GM23338 (cell line): ENCODE measurements at regions not wholly inside any gene's neighbourhood (a gene's known extent, or its start where the extent isn't known, plus 50 kb on each side); places are given as distances from the start of the nearest gene placed in this dataset.

ENCODE experiments used
- ATAC-seq: fragments of 200-7000 bp; cut with Tn5 transposase; 3 replicates; pipeline ENCODE4 v1.9.1; 2020
- DNase-seq: peaks from one replicate; pipeline ENCODE4 v3.0.0-alpha.2; 2015; ENCODE audit warnings: low spot score
- H2AFZ ChIP-seq: fragments of 200-600 bp; sonication (generic); 2 replicates; pipeline ENCODE4 v1.8.0; 2016; ENCODE audit warnings: antibody characterized with exemption, mild to moderate bottlenecking, moderate library complexity
- H3F3A ChIP-seq: fragments of 200-600 bp; sonication (generic); replicated peaks from 2 replicates; pipeline ENCODE4 v1.8.0; 2017; ENCODE audit warnings: antibody characterized with exemption, mixed run types, low read depth
- H3K27ac ChIP-seq: fragments of 200-600 bp; sonication (generic); 2 replicates; pipeline ENCODE4 v1.6.1; 2016; ENCODE audit warnings: low read depth
- H3K27me3 ChIP-seq: fragments of 200-600 bp; sonication (generic); 2 replicates; pipeline ENCODE4 v1.8.0; 2016; ENCODE audit warnings: mild to moderate bottlenecking, mixed run types, moderate library complexity; ENCODE audit not compliant: insufficient read depth
- H3K36me3 ChIP-seq: fragments of 200-600 bp; sonication (generic); 2 replicates; pipeline ENCODE4 v1.8.0; 2016; ENCODE audit warnings: mild to moderate bottlenecking; ENCODE audit not compliant: insufficient read depth
- H3K4me1 ChIP-seq: fragments of 200-600 bp; sonication (generic); 2 replicates; pipeline ENCODE4 v1.8.0; 2016; ENCODE audit warnings: mild to moderate bottlenecking, moderate library complexity; ENCODE audit not compliant: insufficient read depth
- H3K4me2 ChIP-seq: fragments of 200-600 bp; sonication (generic); 2 replicates; pipeline ENCODE4 v1.7.1; 2017; ENCODE audit warnings: mixed run types
- H3K4me3 ChIP-seq: fragments of 200-600 bp; sonication (generic); 2 replicates; pipeline ENCODE4 v1.6.1; 2016; ENCODE audit warnings: mixed run types
- H3K79me2 ChIP-seq: fragments of 200-600 bp; sonication (generic); replicated peaks from 2 replicates; pipeline ENCODE4 v1.8.0; 2017; ENCODE audit warnings: mild to moderate bottlenecking; ENCODE audit not compliant: insufficient read depth
- H3K9me2 ChIP-seq: fragments of 200-600 bp; sonication (generic); 2 replicates; pipeline ENCODE4 v1.8.0; 2017; ENCODE audit not compliant: insufficient read depth
- H4K20me1 ChIP-seq: fragments of 200-600 bp; sonication (generic); replicated peaks from 2 replicates; pipeline ENCODE4 v1.8.0; 2017; ENCODE audit warnings: mild to moderate bottlenecking; ENCODE audit not compliant: insufficient read depth
- H3K27ac Mint-ChIP-seq: 2 replicates; pipeline ENCODE4 v1.8.0; 2020; ENCODE audit warnings: inconsistent platforms, mild to moderate bottlenecking, moderate library complexity, mixed read lengths
- H3K27me3 Mint-ChIP-seq: 3 replicates; pipeline ENCODE4 v1.8.0; 2022; ENCODE audit warnings: low read depth, mild to moderate bottlenecking, moderate library complexity, mixed read lengths, inconsistent platforms; ENCODE audit not compliant: insufficient read depth, poor library complexity
- H3K36me3 Mint-ChIP-seq: 3 replicates; pipeline ENCODE4 v1.8.0; 2021; ENCODE audit warnings: low read depth, mild to moderate bottlenecking, inconsistent platforms, moderate library complexity, mixed read lengths
- H3K4me1 Mint-ChIP-seq: 3 replicates; pipeline ENCODE4 v1.8.0; 2020; ENCODE audit warnings: mild to moderate bottlenecking, inconsistent platforms, mixed read lengths
- H3K4me3 Mint-ChIP-seq: 3 replicates; pipeline ENCODE4 v1.8.0; 2021; ENCODE audit warnings: moderate library complexity, mild to moderate bottlenecking, inconsistent platforms, mixed read lengths
- H3K9me3 Mint-ChIP-seq: 3 replicates; pipeline ENCODE4 v1.8.0; 2020; ENCODE audit warnings: moderate library complexity, mild to moderate bottlenecking, inconsistent platforms, mixed read lengths
- CREB1 ChIP-seq: fragments of 250-450 bp; sonication (Bioruptor Pico); IDR thresholded peaks from 2 replicates; pipeline ENCODE4 v1.5.0; 2020; ENCODE audit warnings: low read depth, mild to moderate bottlenecking, moderate library complexity
- CTCF ChIP-seq, 2 experiments: fragments of 200-600 bp in 1 of 2; sonication (generic) in 1 of 2; conservative IDR thresholded peaks; 2 replicates each; pipeline versions ENCODE4 v1.5.1 to v1.6.1; 2016 to 2017; ENCODE audit warnings: antibody characterized with exemption in 2 of 2, low read depth in 2 of 2, mild to moderate bottlenecking in 2 of 2, moderate library complexity in 1 of 2
- EZH2 ChIP-seq: fragments of 200-600 bp; sonication (generic); IDR thresholded peaks from one replicate; pipeline ENCODE4 v1.8.0; 2017; ENCODE audit warnings: antibody characterized with exemption, mild to moderate bottlenecking, low read depth; ENCODE audit not compliant: unreplicated experiment
- EZH2phosphoT487 ChIP-seq: fragments of 200-600 bp; sonication (generic); IDR thresholded peaks from one replicate; pipeline ENCODE4 v1.8.1; 2018; ENCODE audit warnings: antibody characterized with exemption; ENCODE audit not compliant: unreplicated experiment
- JUNB ChIP-seq: IDR thresholded peaks from one replicate; pipeline ENCODE4 v1.6.1; 2016; ENCODE audit warnings: antibody characterized with exemption; ENCODE audit not compliant: unreplicated experiment
- POLR2AphosphoS5 ChIP-seq: IDR thresholded peaks from 2 replicates; pipeline ENCODE4 v1.6.1; 2016; ENCODE audit warnings: antibody characterized with exemption, low read depth
- STAT1 ChIP-seq: IDR thresholded peaks from one replicate; pipeline ENCODE4 v1.6.1; 2016; ENCODE audit warnings: antibody characterized with exemption; ENCODE audit not compliant: unreplicated experiment
- ZNF114 ChIP-seq: fragments of 250-450 bp; sonication (Bioruptor Pico); IDR thresholded peaks from 2 replicates; pipeline ENCODE4 v1.5.0; 2020; ENCODE audit warnings: mild to moderate bottlenecking, moderate library complexity
- ZNF331 ChIP-seq: fragments of 250-450 bp; sonication (Bioruptor Pico); IDR thresholded peaks from 2 replicates; pipeline ENCODE4 v1.5.0; 2020; ENCODE audit warnings: low read depth, mild to moderate bottlenecking, moderate library complexity
- ZNF462 ChIP-seq: fragments of 250-450 bp; sonication (Bioruptor Pico); IDR thresholded peaks from 2 replicates; pipeline ENCODE4 v1.5.0; 2020; ENCODE audit warnings: mild to moderate bottlenecking, moderate library complexity
- TF ChIP-seq, protein P1 (sequence below): IDR thresholded peaks from 2 replicates; pipeline ENCODE4 v1.6.1; 2016; ENCODE audit warnings: antibody characterized with exemption
- TF ChIP-seq, protein P2 (sequence below): IDR thresholded peaks from one replicate; pipeline ENCODE4 v1.6.1; 2018; ENCODE audit warnings: antibody characterized with exemption; ENCODE audit not compliant: unreplicated experiment

GRCh38 chr5:36440300-36440699, 138.6 kb upstream of the RANBP3L start (continued):
- TF ChIP-seq ZNF462 (CRISPR knock-in tag) = no peak
- TF ChIP-seq STAT1 = no peak
- TF ChIP-seq CREB1 (CRISPR knock-in tag) = no peak
- TF ChIP-seq POLR2AphosphoS5 = no peak
- TF ChIP-seq ZNF114 (CRISPR knock-in tag) = no peak
- no peak for TF ChIP-seq ZNF331
- TF ChIP-seq EZH2 = no peak
- TF ChIP-seq JUNB = no peak
- no peak for TF ChIP-seq EZH2phosphoT487

GRCh38 chr5:36441280-36441679, 139.6 kb upstream of the RANBP3L start:
- Histone ChIP-seq H3K4me3 (no peak overlapping the region), H3K36me3 (no peaks in the 10 kb centered on the region), H2AFZ (no peak overlapping the region), H3K4me1 (no peaks in the 10 kb centered on the region), H4K20me1 (no peaks in the 10 kb centered on the region), H3K27me3 (no peaks in the 10 kb centered on the region), H3K27ac (no peak overlapping the region), H3K4me2 (no peak overlapping the region), H3K79me2 (no peaks in the 10 kb centered on the region), H3F3A (0 out of 2 replicates have a peak, but pooled peaks cover 3% of the 10 kb centered on the region), H3K9me2 (peaks cover 18% of the 10 kb centered on the region; the same call in 1 of the 2 replicates)
- Mint-ChIP-seq H3K36me3 (no peaks in the 10 kb centered on the region), H3K4me3 (no peak overlapping the region), H3K9me3 (no peaks in the 10 kb centered on the region), H3K27me3 (peaks cover 2% of the 10 kb centered on the region), H3K4me1 (peaks cover 27% of the 10 kb centered on the region), H3K27ac (no peak overlapping the region)
- DNase-seq (no peak), ATAC-seq (no peak)
- no peak for TF ChIP-seq ZNF114 (CRISPR knock-in tag)
- TF ChIP-seq ZNF331 = no peak
- no peak for TF ChIP-seq CTCF (conservative IDR thresholded peaks at IDR 0.05; ENCODE audit: low read depth in 2 of 2)
- TF ChIP-seq EZH2phosphoT487 = no peak
- TF ChIP-seq, protein P1, sequence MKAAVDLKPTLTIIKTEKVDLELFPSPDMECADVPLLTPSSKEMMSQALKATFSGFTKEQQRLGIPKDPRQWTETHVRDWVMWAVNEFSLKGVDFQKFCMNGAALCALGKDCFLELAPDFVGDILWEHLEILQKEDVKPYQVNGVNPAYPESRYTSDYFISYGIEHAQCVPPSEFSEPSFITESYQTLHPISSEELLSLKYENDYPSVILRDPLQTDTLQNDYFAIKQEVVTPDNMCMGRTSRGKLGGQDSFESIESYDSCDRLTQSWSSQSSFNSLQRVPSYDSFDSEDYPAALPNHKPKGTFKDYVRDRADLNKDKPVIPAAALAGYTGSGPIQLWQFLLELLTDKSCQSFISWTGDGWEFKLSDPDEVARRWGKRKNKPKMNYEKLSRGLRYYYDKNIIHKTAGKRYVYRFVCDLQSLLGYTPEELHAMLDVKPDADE = no peak
- TF ChIP-seq, protein P2, sequence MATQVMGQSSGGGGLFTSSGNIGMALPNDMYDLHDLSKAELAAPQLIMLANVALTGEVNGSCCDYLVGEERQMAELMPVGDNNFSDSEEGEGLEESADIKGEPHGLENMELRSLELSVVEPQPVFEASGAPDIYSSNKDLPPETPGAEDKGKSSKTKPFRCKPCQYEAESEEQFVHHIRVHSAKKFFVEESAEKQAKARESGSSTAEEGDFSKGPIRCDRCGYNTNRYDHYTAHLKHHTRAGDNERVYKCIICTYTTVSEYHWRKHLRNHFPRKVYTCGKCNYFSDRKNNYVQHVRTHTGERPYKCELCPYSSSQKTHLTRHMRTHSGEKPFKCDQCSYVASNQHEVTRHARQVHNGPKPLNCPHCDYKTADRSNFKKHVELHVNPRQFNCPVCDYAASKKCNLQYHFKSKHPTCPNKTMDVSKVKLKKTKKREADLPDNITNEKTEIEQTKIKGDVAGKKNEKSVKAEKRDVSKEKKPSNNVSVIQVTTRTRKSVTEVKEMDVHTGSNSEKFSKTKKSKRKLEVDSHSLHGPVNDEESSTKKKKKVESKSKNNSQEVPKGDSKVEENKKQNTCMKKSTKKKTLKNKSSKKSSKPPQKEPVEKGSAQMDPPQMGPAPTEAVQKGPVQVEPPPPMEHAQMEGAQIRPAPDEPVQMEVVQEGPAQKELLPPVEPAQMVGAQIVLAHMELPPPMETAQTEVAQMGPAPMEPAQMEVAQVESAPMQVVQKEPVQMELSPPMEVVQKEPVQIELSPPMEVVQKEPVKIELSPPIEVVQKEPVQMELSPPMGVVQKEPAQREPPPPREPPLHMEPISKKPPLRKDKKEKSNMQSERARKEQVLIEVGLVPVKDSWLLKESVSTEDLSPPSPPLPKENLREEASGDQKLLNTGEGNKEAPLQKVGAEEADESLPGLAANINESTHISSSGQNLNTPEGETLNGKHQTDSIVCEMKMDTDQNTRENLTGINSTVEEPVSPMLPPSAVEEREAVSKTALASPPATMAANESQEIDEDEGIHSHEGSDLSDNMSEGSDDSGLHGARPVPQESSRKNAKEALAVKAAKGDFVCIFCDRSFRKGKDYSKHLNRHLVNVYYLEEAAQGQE = no peak
- TF ChIP-seq POLR2AphosphoS5 = no peak
